ENCODE measurements at regions not wholly inside any gene's neighbourhood (a gene's known extent, or its start where the extent isn't known, plus 50 kb on each side); places are given as distances from the start of the nearest gene placed in this dataset.

GRCh38 chr2:217525076-217525475, 477.7 kb downstream of the TNS1 start:
- TF ChIP-seq EZH2 (IDR thresholded peaks at IDR 0.05; ENCODE audit: low read depth) (no peak), CTCF (conservative IDR thresholded peaks at IDR 0.05) (no peak)

Measured in PC-9 (cell line).